Adrenal gland (tissue), 5 donors: ENCODE measurements at regions not wholly inside any gene's neighbourhood (a gene's known extent, or its start where the extent isn't known, plus 50 kb on each side); places are given as distances from the start of the nearest gene placed in this dataset.
"Not testable (repeated sequence)": the region's sequence is repeated elsewhere in the genome, so short reads cannot be mapped to it uniquely, and the experiment has no call there.

Experiments
- POLR2A ChIP-seq, 2 donors: fragments of 450-650 bp; IDR thresholded peaks; one replicate each; pipeline ENCODE4 v1.6.1; 2017; ENCODE audit warnings: antibody characterized with exemption in 2 of 2, mild to moderate bottlenecking in 2 of 2, moderate library complexity in 1 of 2
- TF ChIP-seq, protein P1 (sequence below), 6 experiments: fragments of 450-650 bp in 4 of 6; fragments of 200-600 bp in 2 of 6; sonication (generic) in 1 of 6; IDR thresholded peaks; 1 replicate in 5 of 6; 2 replicates in 1 of 6; pipeline versions ENCODE4 v1.5.1 to v1.8.0; 2016 to 2021; ENCODE audit warnings: antibody characterized with exemption in 6 of 6, mild to moderate bottlenecking in 2 of 6, moderate library complexity in 1 of 6
- donor health status: DM: no; HTN: no; CAD: no.

DNA sequence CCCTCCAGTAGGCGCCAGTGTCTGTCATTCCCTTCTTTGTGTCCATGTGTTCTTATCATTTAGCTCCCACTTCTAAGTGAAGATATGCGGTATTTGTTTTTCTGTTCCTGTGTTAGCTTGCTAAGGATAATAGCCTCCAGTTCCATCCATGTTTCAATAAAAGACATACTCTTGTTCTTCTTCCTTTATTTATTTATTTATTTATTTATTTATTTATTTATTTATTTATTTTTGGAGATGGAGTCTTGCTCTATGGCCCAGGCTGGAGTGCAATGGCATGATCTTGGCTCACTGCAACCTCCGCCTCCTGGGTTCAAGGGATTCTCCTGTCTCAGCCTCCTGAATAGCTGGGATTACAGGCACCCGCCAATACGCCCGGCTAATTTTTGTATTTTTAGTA is 762.6 kb upstream of the CDH10 start:
- TF ChIP-seq, protein P1, sequence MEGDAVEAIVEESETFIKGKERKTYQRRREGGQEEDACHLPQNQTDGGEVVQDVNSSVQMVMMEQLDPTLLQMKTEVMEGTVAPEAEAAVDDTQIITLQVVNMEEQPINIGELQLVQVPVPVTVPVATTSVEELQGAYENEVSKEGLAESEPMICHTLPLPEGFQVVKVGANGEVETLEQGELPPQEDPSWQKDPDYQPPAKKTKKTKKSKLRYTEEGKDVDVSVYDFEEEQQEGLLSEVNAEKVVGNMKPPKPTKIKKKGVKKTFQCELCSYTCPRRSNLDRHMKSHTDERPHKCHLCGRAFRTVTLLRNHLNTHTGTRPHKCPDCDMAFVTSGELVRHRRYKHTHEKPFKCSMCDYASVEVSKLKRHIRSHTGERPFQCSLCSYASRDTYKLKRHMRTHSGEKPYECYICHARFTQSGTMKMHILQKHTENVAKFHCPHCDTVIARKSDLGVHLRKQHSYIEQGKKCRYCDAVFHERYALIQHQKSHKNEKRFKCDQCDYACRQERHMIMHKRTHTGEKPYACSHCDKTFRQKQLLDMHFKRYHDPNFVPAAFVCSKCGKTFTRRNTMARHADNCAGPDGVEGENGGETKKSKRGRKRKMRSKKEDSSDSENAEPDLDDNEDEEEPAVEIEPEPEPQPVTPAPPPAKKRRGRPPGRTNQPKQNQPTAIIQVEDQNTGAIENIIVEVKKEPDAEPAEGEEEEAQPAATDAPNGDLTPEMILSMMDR (IDR thresholded peaks at IDR 0.05): not testable (repeated sequence)
- TF ChIP-seq POLR2A (IDR thresholded peaks at IDR 0.05): not testable (repeated sequence)
